Amygdala (tissue), 56 donors: ENCODE measurements at regions not wholly inside any gene's neighbourhood (a gene's known extent, or its start where the extent isn't known, plus 50 kb on each side); places are given as distances from the start of the nearest gene placed in this dataset.

Source experiments
- DNase-seq, 56 donors: peaks; one replicate each; lab custom pipeline; 2025; lab: John Stamatoyannopoulos, UW

- DNase-seq, result no peak
These were observed 91.4 kb upstream of the NCK2 start for GRCh38 chr2:105653302-105653701.

- no peak for DNase-seq
These were observed 92.5 kb upstream of the NCK2 start for GRCh38 chr2:105652014-105652796.

GRCh38 chr2:105649534-105649933 lies 95.2 kb upstream of the NCK2 start:
- no peak for DNase-seq

- no peak for DNase-seq
These were observed 97.0 kb upstream of the NCK2 start for GRCh38 chr2:105647731-105648130.

GRCh38 chr2:105646774-105647076 lies 98.0 kb upstream of the NCK2 start:
- no peak for DNase-seq

GRCh38 chr2:105645938-105646773 lies 98.6 kb upstream of the NCK2 start:
- DNase-seq, result no peak

- DNase-seq, result no peak
These were observed 99.4 kb upstream of the NCK2 start for GRCh38 chr2:105645031-105645937.

GRCh38 chr2:105644174-105644980 lies 100.3 kb upstream of the NCK2 start:
- peak in 6 of 56 donors; percentile 9 to 63 (median 28) for DNase-seq

- DNase-seq, result no peak
These were observed 101.1 kb upstream of the NCK2 start for GRCh38 chr2:105643405-105644173.

- DNase-seq, result peak in 55 of 56 donors; percentile 25 to 91 (median 74)
These were observed 103.3 kb upstream of the NCK2 start for GRCh38 chr2:105641389-105641811.

GRCh38 chr2:105640246-105640645 lies 104.5 kb upstream of the NCK2 start:
- no peak for DNase-seq

- no peak for DNase-seq
These were observed 108.5 kb upstream of the NCK2 start for GRCh38 chr2:105636109-105636740.

- DNase-seq, result no peak
These were observed 109.1 kb upstream of the NCK2 start for GRCh38 chr2:105635564-105635963.

- DNase-seq, result no peak
These were observed 110.5 kb upstream of the NCK2 start for GRCh38 chr2:105634198-105634597.

GRCh38 chr2:105631922-105632321 lies 112.8 kb upstream of the NCK2 start:
- DNase-seq, result no peak

GRCh38 chr2:105631011-105631410 lies 113.7 kb upstream of the NCK2 start:
- DNase-seq, result no peak

GRCh38 chr2:105629634-105630033 lies 115.1 kb upstream of the NCK2 start:
- no peak for DNase-seq

GRCh38 chr2:105627534-105627933 lies 117.2 kb upstream of the NCK2 start:
- peak in 20 of 56 donors; percentile 12 to 72 (median 47) for DNase-seq

- no peak for DNase-seq
These were observed 117.8 kb upstream of the NCK2 start for GRCh38 chr2:105626966-105627340.
